ENCODE measurements at regions not wholly inside any gene's neighbourhood (a gene's known extent, or its start where the extent isn't known, plus 50 kb on each side); places are given as distances from the start of the nearest gene placed in this dataset.

- TF ChIP-seq POLR2A (IDR thresholded peaks at IDR 0.05; ENCODE audit: low read depth, low read length) (no peak), CTCF (IDR thresholded peaks at IDR 0.05; ENCODE audit: extremely low read depth in 1 of 2, insufficient read depth in 1 of 2, low read depth in 1 of 2, low read length in 2 of 2) (no peak), EZH2 (IDR thresholded peaks at IDR 0.05; ENCODE audit: borderline replicate concordance, low read depth, low read length, severe bottlenecking) (no peak), JUN (IDR thresholded peaks at IDR 0.05; ENCODE audit: borderline replicate concordance, insufficient read depth, insufficient read length, low read depth) (no peak), POLR2AphosphoS5 (IDR thresholded peaks at IDR 0.05; ENCODE audit: insufficient read depth, low read depth, low read length) (no peak)
Measured at GRCh38 chr11:11691296-11692151, 69.7 kb upstream of the GALNT18 start.

Data from endothelial cell of umbilical vein (primary cell).